ENCODE measurements at regions not wholly inside any gene's neighbourhood (a gene's known extent, or its start where the extent isn't known, plus 50 kb on each side); places are given as distances from the start of the nearest gene placed in this dataset.

GRCh38 chr12:93072340-93072739 is 143.2 kb upstream of the EEA1 start:
- TF ChIP-seq EZH2 (IDR thresholded peaks at IDR 0.05) (no peak), FOXP2 (optimal IDR thresholded peaks at IDR 0.05; ENCODE audit: control extremely low read depth, extremely low read length, insufficient read depth) (no peak), POLR2AphosphoS5 (IDR thresholded peaks at IDR 0.05; ENCODE audit: borderline replicate concordance, low read depth, low read length) (no peak)
- DNase-seq (ENCODE audit: low read depth, low spot score) = no peak
- Histone ChIP-seq H3K9me3 (ENCODE audit: low read depth, low read length) (no peaks in the 10 kb centered on the region), H3K4me3 (no peak overlapping the region), H3K27ac (no peak overlapping the region), H3K9ac (ENCODE audit: insufficient read length) (no peak overlapping the region), H3K36me3 (ENCODE audit: insufficient read depth, low read length) (no peaks in the 10 kb centered on the region)

- Histone ChIP-seq H3K27ac (no peak overlapping the region), H3K9ac (ENCODE audit: insufficient read length) (no peak overlapping the region), H3K9me3 (ENCODE audit: low read depth, low read length) (no peaks in the 10 kb centered on the region), H3K4me3 (no peak overlapping the region), H3K36me3 (ENCODE audit: insufficient read depth, low read length) (no peaks in the 10 kb centered on the region)
- no peak for DNase-seq (ENCODE audit: low read depth, low spot score)
- TF ChIP-seq EZH2 (IDR thresholded peaks at IDR 0.05) (no peak), FOXP2 (optimal IDR thresholded peaks at IDR 0.05; ENCODE audit: control extremely low read depth, extremely low read length, insufficient read depth) (no peak)
Measured at GRCh38 chr12:93073324-93073723, 144.2 kb upstream of the EEA1 start.

- H3K36me3 ChIP-seq (ENCODE audit: insufficient read depth, low read length) = no peaks in the 10 kb centered on the region
- H3K9me3 ChIP-seq (ENCODE audit: low read depth, low read length) = no peaks in the 10 kb centered on the region
- no peak for DNase-seq (ENCODE audit: low read depth, low spot score)
- no peak overlapping the region for H3K27ac ChIP-seq
- TF ChIP-seq POLR2AphosphoS5 (IDR thresholded peaks at IDR 0.05; ENCODE audit: borderline replicate concordance, low read depth, low read length) = no peak
- no peak for TF ChIP-seq FOXP2 (optimal IDR thresholded peaks at IDR 0.05; ENCODE audit: control extremely low read depth, extremely low read length, insufficient read depth)
- no peak overlapping the region for H3K4me3 ChIP-seq
- H3K9ac ChIP-seq (ENCODE audit: insufficient read length) = no peak overlapping the region
Measured at GRCh38 chr12:93078059-93078458, 149.0 kb upstream of the EEA1 start.

- H3K9me3 ChIP-seq (ENCODE audit: low read depth, low read length) = no peaks in the 10 kb centered on the region
- no peak overlapping the region for H3K4me3 ChIP-seq
- no peaks in the 10 kb centered on the region for H3K36me3 ChIP-seq (ENCODE audit: insufficient read depth, low read length)
- H3K27ac ChIP-seq = no peak overlapping the region
- DNase-seq (ENCODE audit: low read depth, low spot score) = no peak
- TF ChIP-seq FOXP2 (optimal IDR thresholded peaks at IDR 0.05; ENCODE audit: control extremely low read depth, extremely low read length, insufficient read depth) = no peak
- no peak for TF ChIP-seq EZH2 (IDR thresholded peaks at IDR 0.05)
- no peak for TF ChIP-seq POLR2AphosphoS5 (IDR thresholded peaks at IDR 0.05; ENCODE audit: borderline replicate concordance, low read depth, low read length)
- H3K9ac ChIP-seq (ENCODE audit: insufficient read length) = no peak overlapping the region
Measured at GRCh38 chr12:93078577-93078976, 149.5 kb upstream of the EEA1 start.

GRCh38 chr12:93079271-93079670 is 150.2 kb upstream of the EEA1 start:
- Histone ChIP-seq H3K36me3 (ENCODE audit: insufficient read depth, low read length) (no peaks in the 10 kb centered on the region), H3K9me3 (ENCODE audit: low read depth, low read length) (no peaks in the 10 kb centered on the region), H3K9ac (ENCODE audit: insufficient read length) (no peak overlapping the region), H3K27ac (no peak overlapping the region), H3K4me3 (no peak overlapping the region)
- TF ChIP-seq POLR2AphosphoS5 (IDR thresholded peaks at IDR 0.05; ENCODE audit: borderline replicate concordance, low read depth, low read length) = no peak
- DNase-seq (ENCODE audit: low read depth, low spot score) = no peak

- no peak overlapping the region for H3K4me3 ChIP-seq
- no peak overlapping the region for H3K9ac ChIP-seq (ENCODE audit: insufficient read length)
- H3K27ac ChIP-seq = no peak overlapping the region
- no peaks in the 10 kb centered on the region for H3K36me3 ChIP-seq (ENCODE audit: insufficient read depth, low read length)
- TF ChIP-seq FOXP2 (optimal IDR thresholded peaks at IDR 0.05; ENCODE audit: control extremely low read depth, extremely low read length, insufficient read depth) = no peak
- no peak for TF ChIP-seq EZH2 (IDR thresholded peaks at IDR 0.05)
- TF ChIP-seq POLR2AphosphoS5 (IDR thresholded peaks at IDR 0.05; ENCODE audit: borderline replicate concordance, low read depth, low read length) = no peak
- no peak for DNase-seq (ENCODE audit: low read depth, low spot score)
- H3K9me3 ChIP-seq (ENCODE audit: low read depth, low read length) = no peaks in the 10 kb centered on the region
Measured at GRCh38 chr12:93079976-93080375, 150.9 kb upstream of the EEA1 start.

- H3K27ac ChIP-seq = no peak overlapping the region
Measured at GRCh38 chr12:93080452-93080851, 151.4 kb upstream of the EEA1 start.

GRCh38 chr12:93080994-93081809 is 152.1 kb upstream of the EEA1 start:
- H3K27ac ChIP-seq = no peak overlapping the region
- no peak for DNase-seq (ENCODE audit: low read depth, low spot score)
- TF ChIP-seq FOXP2 (optimal IDR thresholded peaks at IDR 0.05; ENCODE audit: control extremely low read depth, extremely low read length, insufficient read depth) (no peak), EZH2 (IDR thresholded peaks at IDR 0.05) (no peak), POLR2AphosphoS5 (IDR thresholded peaks at IDR 0.05; ENCODE audit: borderline replicate concordance, low read depth, low read length) (no peak)
- H3K9me3 ChIP-seq (ENCODE audit: low read depth, low read length) = peaks cover 3% of the 10 kb centered on the region; the same call in 1 of the 2 replicates
- no peak overlapping the region for H3K9ac ChIP-seq (ENCODE audit: insufficient read length)
- no peak overlapping the region for H3K4me3 ChIP-seq
- H3K36me3 ChIP-seq (ENCODE audit: insufficient read depth, low read length) = no peaks in the 10 kb centered on the region

More at GRCh38 chr12:93080452-93080851, 151.4 kb upstream of the EEA1 start:
- no peak overlapping the region for H3K9ac ChIP-seq (ENCODE audit: insufficient read length)
- DNase-seq (ENCODE audit: low read depth, low spot score) = no peak
- no peak overlapping the region for H3K4me3 ChIP-seq
- H3K36me3 ChIP-seq (ENCODE audit: insufficient read depth, low read length) = no peaks in the 10 kb centered on the region
- H3K9me3 ChIP-seq (ENCODE audit: low read depth, low read length) = no peaks in the 10 kb centered on the region
- no peak for TF ChIP-seq POLR2AphosphoS5 (IDR thresholded peaks at IDR 0.05; ENCODE audit: borderline replicate concordance, low read depth, low read length)
- no peak for TF ChIP-seq FOXP2 (optimal IDR thresholded peaks at IDR 0.05; ENCODE audit: control extremely low read depth, extremely low read length, insufficient read depth)
- no peak for TF ChIP-seq EZH2 (IDR thresholded peaks at IDR 0.05)

GRCh38 chr12:93081810-93082165 is 152.7 kb upstream of the EEA1 start:
- DNase-seq (ENCODE audit: low read depth, low spot score) = no peak
- Histone ChIP-seq H3K27ac (no peak overlapping the region), H3K4me3 (no peak overlapping the region), H3K9me3 (ENCODE audit: low read depth, low read length) (peaks cover 8% of the 10 kb centered on the region; the same call in 1 of the 2 replicates), H3K9ac (ENCODE audit: insufficient read length) (no peak overlapping the region), H3K36me3 (ENCODE audit: insufficient read depth, low read length) (no peaks in the 10 kb centered on the region)
- no peak for TF ChIP-seq FOXP2 (optimal IDR thresholded peaks at IDR 0.05; ENCODE audit: control extremely low read depth, extremely low read length, insufficient read depth)
- no peak for TF ChIP-seq EZH2 (IDR thresholded peaks at IDR 0.05)
- no peak for TF ChIP-seq POLR2AphosphoS5 (IDR thresholded peaks at IDR 0.05; ENCODE audit: borderline replicate concordance, low read depth, low read length)
